HG03342 (cell line): ENCODE measurements at regions not wholly inside any gene's neighbourhood (a gene's known extent, or its start where the extent isn't known, plus 50 kb on each side); places are given as distances from the start of the nearest gene placed in this dataset.

Experiments
- ATAC-seq: cut with Tn5 transposase; IDR thresholded peaks from one replicate; pipeline ENCODE4 v1.9.1; 2021; ENCODE audit warnings: mild to moderate bottlenecking, moderate library complexity; ENCODE audit not compliant: unreplicated experiment

GRCh38 chr15:66927201-66928077 is 138.0 kb upstream of the SMAD3 start:
- no peak for ATAC-seq

- ATAC-seq = no peak
These were observed 137.3 kb upstream of the SMAD3 start for GRCh38 chr15:66928101-66928500.

GRCh38 chr15:66928784-66929183 is 136.6 kb upstream of the SMAD3 start:
- no peak for ATAC-seq

GRCh38 chr15:66929843-66930402 is 135.5 kb upstream of the SMAD3 start:
- no peak for ATAC-seq

GRCh38 chr15:66931768-66932633 is 133.4 kb upstream of the SMAD3 start:
- no peak for ATAC-seq

- no peak for ATAC-seq
These were observed 132.8 kb upstream of the SMAD3 start for GRCh38 chr15:66932634-66933024.

GRCh38 chr15:66933932-66934867 is 131.2 kb upstream of the SMAD3 start:
- ATAC-seq = no peak

- no peak for ATAC-seq
These were observed 130.4 kb upstream of the SMAD3 start for GRCh38 chr15:66934868-66935520.

GRCh38 chr15:66935688-66936087 is 129.7 kb upstream of the SMAD3 start:
- ATAC-seq = no peak

- ATAC-seq = no peak
These were observed 129.1 kb upstream of the SMAD3 start for GRCh38 chr15:66936109-66936860.

GRCh38 chr15:66936861-66937582 is 128.4 kb upstream of the SMAD3 start:
- ATAC-seq = no peak

- ATAC-seq = no peak
These were observed 127.8 kb upstream of the SMAD3 start for GRCh38 chr15:66937588-66937987.

- no peak for ATAC-seq
These were observed 127.1 kb upstream of the SMAD3 start for GRCh38 chr15:66938114-66938830.

- ATAC-seq = no peak
These were observed 126.4 kb upstream of the SMAD3 start for GRCh38 chr15:66939016-66939415.

GRCh38 chr15:66939451-66940023 is 125.9 kb upstream of the SMAD3 start:
- no peak for ATAC-seq

GRCh38 chr15:66940368-66940767 is 125.0 kb upstream of the SMAD3 start:
- peak; percentile 70 for ATAC-seq

GRCh38 chr15:66941108-66941711 is 124.2 kb upstream of the SMAD3 start:
- ATAC-seq = no peak
